NCI-H510A (cell line): ENCODE measurements at regions not wholly inside any gene's neighbourhood (a gene's known extent, or its start where the extent isn't known, plus 50 kb on each side); places are given as distances from the start of the nearest gene placed in this dataset.
"Not testable (repeated sequence)": the region's sequence is repeated elsewhere in the genome, so short reads cannot be mapped to it uniquely, and the experiment has no call there.

Experiments
- DNase-seq: peaks from one replicate; lab custom pipeline; 2025; lab: John Stamatoyannopoulos, UW

GRCh38 chr4:3961091-3961672, 195.0 kb downstream of the ADRA2C start:
- not testable (repeated sequence) for DNase-seq

- DNase-seq = not testable (repeated sequence)
Observed at GRCh38 chr4:3964572-3965278, 198.5 kb downstream of the ADRA2C start.

- DNase-seq = not testable (repeated sequence)
Observed at GRCh38 chr4:3967204-3967603, 201.0 kb downstream of the ADRA2C start.

GRCh38 chr4:3972626-3973025, 206.4 kb downstream of the ADRA2C start:
- DNase-seq = not testable (repeated sequence)

GRCh38 chr4:3973581-3974200, 207.5 kb downstream of the ADRA2C start:
- not testable (repeated sequence) for DNase-seq

- DNase-seq = not testable (repeated sequence)
Observed at GRCh38 chr4:3983518-3984125, 217.4 kb downstream of the ADRA2C start.

GRCh38 chr4:3984796-3985195, 218.6 kb downstream of the ADRA2C start:
- DNase-seq = not testable (repeated sequence)

- not testable (repeated sequence) for DNase-seq
Observed at GRCh38 chr4:3986412-3986811, 220.2 kb downstream of the ADRA2C start.

GRCh38 chr4:3997386-3997785, 229.3 kb downstream of the OTOP1 start:
- not testable (repeated sequence) for DNase-seq

- DNase-seq = not testable (repeated sequence)
Observed at GRCh38 chr4:4004036-4004435, 222.7 kb downstream of the OTOP1 start.

GRCh38 chr4:4004702-4005101, 222.0 kb downstream of the OTOP1 start:
- DNase-seq = not testable (repeated sequence)

GRCh38 chr4:4006356-4006755, 220.4 kb downstream of the OTOP1 start:
- not testable (repeated sequence) for DNase-seq

GRCh38 chr4:4019071-4019470, 207.7 kb downstream of the OTOP1 start:
- not testable (repeated sequence) for DNase-seq

- DNase-seq = not testable (repeated sequence)
Observed at GRCh38 chr4:4021161-4021560, 205.6 kb downstream of the OTOP1 start.

GRCh38 chr4:4026708-4027107, 200.0 kb downstream of the OTOP1 start:
- DNase-seq = not testable (repeated sequence)

- not testable (repeated sequence) for DNase-seq
Observed at GRCh38 chr4:4028752-4029151, 198.0 kb downstream of the OTOP1 start.

- not testable (repeated sequence) for DNase-seq
Observed at GRCh38 chr4:4030509-4030908, 196.2 kb downstream of the OTOP1 start.

GRCh38 chr4:4031446-4032135, 195.1 kb downstream of the OTOP1 start:
- not testable (repeated sequence) for DNase-seq

GRCh38 chr4:4032364-4032763, 194.4 kb downstream of the OTOP1 start:
- DNase-seq = not testable (repeated sequence)

GRCh38 chr4:4032801-4033605, 193.7 kb downstream of the OTOP1 start:
- not testable (repeated sequence) for DNase-seq
